ENCODE measurements at regions not wholly inside any gene's neighbourhood (a gene's known extent, or its start where the extent isn't known, plus 50 kb on each side); places are given as distances from the start of the nearest gene placed in this dataset.

DNA sequence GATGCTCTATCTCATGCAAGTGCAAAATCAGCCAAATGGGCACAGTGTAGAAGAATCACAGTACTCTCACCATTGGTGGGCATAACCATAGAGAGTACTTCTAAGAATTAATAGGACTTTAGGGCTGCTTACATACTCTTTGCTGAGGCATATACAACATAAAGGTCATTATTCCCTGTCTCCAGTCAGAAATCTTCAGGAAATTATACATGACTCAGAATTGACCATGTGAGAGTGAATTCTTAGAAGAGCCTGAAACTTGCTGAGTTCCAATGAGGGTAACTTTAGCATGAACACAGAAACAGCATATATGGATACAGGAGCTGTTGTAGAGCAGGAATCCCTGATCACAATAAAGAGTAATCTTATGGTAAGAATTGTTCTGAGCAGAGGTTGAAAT, 498.7 kb downstream of the TENT5A start:
- no peak for TF ChIP-seq CTCF (conservative IDR thresholded peaks at IDR 0.05; ENCODE audit: low read depth, low read length)
- H3K27ac ChIP-seq, result no peak overlapping the region

DNA sequence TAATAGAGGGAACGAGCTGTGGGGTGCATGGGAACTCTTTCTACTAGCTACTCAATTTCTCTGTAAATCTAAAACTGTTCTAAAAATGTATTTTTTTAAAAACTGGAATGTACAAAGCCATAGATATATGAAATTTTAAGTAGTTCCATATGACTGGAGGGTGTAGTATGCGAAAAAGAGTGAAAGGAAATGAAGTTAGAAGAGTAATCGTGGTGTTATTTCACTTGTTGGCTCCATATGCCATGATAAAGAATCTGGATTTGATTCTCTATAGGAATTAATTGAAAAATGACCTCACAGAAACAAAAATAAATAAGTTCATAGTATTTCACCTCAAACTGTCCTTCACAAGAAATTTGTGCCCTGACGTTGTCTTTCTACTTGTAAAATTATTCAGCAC, 500.2 kb downstream of the TENT5A start:
- no peaks in the 10 kb centered on the region for H3K79me2 ChIP-seq (ENCODE audit: insufficient read depth, low read depth)
- no peak overlapping the region for H3K9ac ChIP-seq
- no peak overlapping the region for H3K4me3 ChIP-seq (IDR thresholded peaks at IDR 0.05; ENCODE audit: insufficient read depth, low read depth, low read length)
- no peak overlapping the region for H2AFZ ChIP-seq (ENCODE audit: low read depth)
- no peak overlapping the region for H3K27ac ChIP-seq
- H3K4me2 ChIP-seq, result no peak overlapping the region
- no peaks in the 10 kb centered on the region for H4K20me1 ChIP-seq (ENCODE audit: insufficient read depth)
- no peak for TF ChIP-seq CTCF (conservative IDR thresholded peaks at IDR 0.05; ENCODE audit: low read depth, low read length)
- no peaks in the 10 kb centered on the region for H3K4me1 ChIP-seq (ENCODE audit: low read depth, poor library complexity, severe bottlenecking)
- H3K27me3 ChIP-seq (ENCODE audit: insufficient read depth, low read depth), result no peaks in the 10 kb centered on the region
- H3K36me3 ChIP-seq (ENCODE audit: insufficient read depth), result no peaks in the 10 kb centered on the region

More for the DNA sequence above, 498.7 kb downstream of the TENT5A start:
- Histone ChIP-seq H3K36me3 (ENCODE audit: insufficient read depth) (no peaks in the 10 kb centered on the region), H3K79me2 (ENCODE audit: insufficient read depth, low read depth) (no peaks in the 10 kb centered on the region), H3K4me1 (ENCODE audit: low read depth, poor library complexity, severe bottlenecking) (no peaks in the 10 kb centered on the region), H4K20me1 (ENCODE audit: insufficient read depth) (no peaks in the 10 kb centered on the region), H3K9ac (no peak overlapping the region), H2AFZ (ENCODE audit: low read depth) (no peak overlapping the region), H3K27me3 (ENCODE audit: insufficient read depth, low read depth) (no peaks in the 10 kb centered on the region), H3K4me3 (IDR thresholded peaks at IDR 0.05; ENCODE audit: insufficient read depth, low read depth, low read length) (no peak overlapping the region), H3K4me2 (no peak overlapping the region)

DNA sequence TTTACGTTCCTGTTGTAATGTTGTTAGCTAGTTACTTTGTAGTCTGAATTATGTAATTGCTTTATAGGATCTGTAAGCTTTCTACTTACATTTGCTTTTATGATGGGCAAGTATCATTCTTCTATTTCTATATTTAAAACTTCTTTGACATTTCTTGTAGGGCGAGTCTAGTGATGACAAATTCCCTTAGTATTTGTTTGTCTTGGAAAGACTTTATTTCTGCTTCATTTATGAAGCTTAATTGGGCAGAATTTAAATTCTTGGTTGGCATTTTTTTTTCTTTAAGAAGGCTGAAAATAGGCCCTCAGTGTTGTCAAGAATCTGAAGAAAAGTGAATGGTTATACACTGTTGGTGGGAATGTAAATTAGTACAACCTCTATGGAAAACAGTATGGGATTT, 506.3 kb downstream of the TENT5A start:
- Histone ChIP-seq H3K4me3 (IDR thresholded peaks at IDR 0.05; ENCODE audit: insufficient read depth, low read depth, low read length) (no peak overlapping the region), H3K4me2 (no peak overlapping the region), H3K79me2 (ENCODE audit: insufficient read depth, low read depth) (no peaks in the 10 kb centered on the region), H3K4me1 (ENCODE audit: low read depth, poor library complexity, severe bottlenecking) (no peaks in the 10 kb centered on the region), H3K9ac (no peak overlapping the region), H4K20me1 (ENCODE audit: insufficient read depth) (no peaks in the 10 kb centered on the region), H3K27me3 (ENCODE audit: insufficient read depth, low read depth) (no peaks in the 10 kb centered on the region), H3K27ac (no peak overlapping the region), H2AFZ (ENCODE audit: low read depth) (no peak overlapping the region), H3K36me3 (ENCODE audit: insufficient read depth) (no peaks in the 10 kb centered on the region)
- TF ChIP-seq CTCF (conservative IDR thresholded peaks at IDR 0.05; ENCODE audit: low read depth, low read length), result no peak

DNA sequence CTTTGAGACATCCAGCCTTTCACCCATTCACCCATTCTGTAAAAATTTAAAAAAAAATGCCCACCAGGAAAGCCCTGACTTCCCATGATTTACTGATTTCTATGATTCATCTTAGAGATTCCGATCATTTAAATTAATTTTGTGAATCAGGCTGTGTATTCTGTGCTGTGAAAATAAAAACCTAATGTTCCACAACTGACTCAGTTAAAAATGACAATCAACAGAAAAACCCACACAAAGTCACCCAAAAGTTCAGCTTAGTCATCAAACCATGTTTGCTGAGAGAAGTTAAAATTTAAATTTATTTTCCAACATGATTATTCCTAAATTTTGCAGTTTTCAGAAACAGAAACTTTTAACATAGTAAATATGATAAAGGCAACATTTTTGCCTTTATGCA, 509.9 kb downstream of the TENT5A start:
- no peaks in the 10 kb centered on the region for H4K20me1 ChIP-seq (ENCODE audit: insufficient read depth)
- H3K9ac ChIP-seq, result no peak overlapping the region
- no peak for TF ChIP-seq CTCF (conservative IDR thresholded peaks at IDR 0.05; ENCODE audit: low read depth, low read length)
- no peaks in the 10 kb centered on the region for H3K79me2 ChIP-seq (ENCODE audit: insufficient read depth, low read depth)
- H2AFZ ChIP-seq (ENCODE audit: low read depth), result no peak overlapping the region
- no peak overlapping the region for H3K4me2 ChIP-seq
- no peaks in the 10 kb centered on the region for H3K27me3 ChIP-seq (ENCODE audit: insufficient read depth, low read depth)
- H3K4me1 ChIP-seq (ENCODE audit: low read depth, poor library complexity, severe bottlenecking), result no peaks in the 10 kb centered on the region
- H3K4me3 ChIP-seq (IDR thresholded peaks at IDR 0.05; ENCODE audit: insufficient read depth, low read depth, low read length), result no peak overlapping the region
- H3K36me3 ChIP-seq (ENCODE audit: insufficient read depth), result no peaks in the 10 kb centered on the region
- H3K27ac ChIP-seq, result no peak overlapping the region
